IMR-90 (cell line): ENCODE measurements at regions not wholly inside any gene's neighbourhood (a gene's known extent, or its start where the extent isn't known, plus 50 kb on each side); places are given as distances from the start of the nearest gene placed in this dataset.

Source experiments
- BHLHE40 ChIP-seq: fragments of 150-350 bp; IDR thresholded peaks from 2 replicates; pipeline ENCODE4 v1.6.1; 2016; ENCODE audit warnings: mild to moderate bottlenecking, low read depth, low read length
- CHD1 ChIP-seq: IDR thresholded peaks from 2 replicates; pipeline ENCODE4 v1.6.1; 2012; ENCODE audit warnings: low read depth, low read length, improper control_type of control experiment
- ELK1 ChIP-seq: fragments of 150-350 bp; IDR thresholded peaks from 2 replicates; pipeline ENCODE4 v1.6.1; 2016; ENCODE audit warnings: low read depth, mild to moderate bottlenecking, low read length, moderate library complexity, borderline replicate concordance
- FOS ChIP-seq: fragments of 150-350 bp; IDR thresholded peaks from 2 replicates; pipeline ENCODE4 v1.6.1; 2016; ENCODE audit warnings: low read depth, low read length
- MAZ ChIP-seq: IDR thresholded peaks from 2 replicates; pipeline ENCODE4 v1.6.1; 2012; ENCODE audit warnings: low read depth, mild to moderate bottlenecking, low read length, improper control_type of control experiment, moderate library complexity, borderline replicate concordance
- NFE2L2 ChIP-seq: fragments of 150-350 bp; IDR thresholded peaks from 2 replicates; pipeline ENCODE4 v1.6.1; 2016; ENCODE audit warnings: low read depth, mild to moderate bottlenecking, low read length
- POLR2A ChIP-seq: IDR thresholded peaks from 2 replicates; pipeline ENCODE4 v1.6.1; 2012; ENCODE audit warnings: mild to moderate bottlenecking, low read depth, low read length
- RCOR1 ChIP-seq: IDR thresholded peaks from 2 replicates; pipeline ENCODE4 v1.6.1; 2012; ENCODE audit warnings: mild to moderate bottlenecking, low read length, improper control_type of control experiment; ENCODE audit not compliant: insufficient replicate concordance
- RFX5 ChIP-seq: IDR thresholded peaks from 2 replicates; pipeline ENCODE4 v1.8.0; 2012; ENCODE audit warnings: low read depth, mild to moderate bottlenecking, low read length, moderate library complexity
- TF ChIP-seq, protein P1 (sequence below): conservative IDR thresholded peaks from 2 replicates; pipeline ENCODE4 v1.5.1; 2012; ENCODE audit warnings: mild to moderate bottlenecking, low read depth, low read length, improper control_type of control experiment

- TF ChIP-seq, protein P1, sequence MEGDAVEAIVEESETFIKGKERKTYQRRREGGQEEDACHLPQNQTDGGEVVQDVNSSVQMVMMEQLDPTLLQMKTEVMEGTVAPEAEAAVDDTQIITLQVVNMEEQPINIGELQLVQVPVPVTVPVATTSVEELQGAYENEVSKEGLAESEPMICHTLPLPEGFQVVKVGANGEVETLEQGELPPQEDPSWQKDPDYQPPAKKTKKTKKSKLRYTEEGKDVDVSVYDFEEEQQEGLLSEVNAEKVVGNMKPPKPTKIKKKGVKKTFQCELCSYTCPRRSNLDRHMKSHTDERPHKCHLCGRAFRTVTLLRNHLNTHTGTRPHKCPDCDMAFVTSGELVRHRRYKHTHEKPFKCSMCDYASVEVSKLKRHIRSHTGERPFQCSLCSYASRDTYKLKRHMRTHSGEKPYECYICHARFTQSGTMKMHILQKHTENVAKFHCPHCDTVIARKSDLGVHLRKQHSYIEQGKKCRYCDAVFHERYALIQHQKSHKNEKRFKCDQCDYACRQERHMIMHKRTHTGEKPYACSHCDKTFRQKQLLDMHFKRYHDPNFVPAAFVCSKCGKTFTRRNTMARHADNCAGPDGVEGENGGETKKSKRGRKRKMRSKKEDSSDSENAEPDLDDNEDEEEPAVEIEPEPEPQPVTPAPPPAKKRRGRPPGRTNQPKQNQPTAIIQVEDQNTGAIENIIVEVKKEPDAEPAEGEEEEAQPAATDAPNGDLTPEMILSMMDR: no peak
- TF ChIP-seq POLR2A: no peak
- TF ChIP-seq RFX5: no peak
- TF ChIP-seq RCOR1: no peak
- TF ChIP-seq ELK1: no peak
- no peak for TF ChIP-seq MAZ
- TF ChIP-seq BHLHE40: no peak
- TF ChIP-seq CHD1: no peak
- TF ChIP-seq FOS: no peak
- no peak for TF ChIP-seq NFE2L2
Measured at GRCh38 chr19:27765397-27765796, 1447.6 kb downstream of the UQCRFS1 start.
